Brain microvascular endothelial cell (primary cell): ENCODE measurements at regions not wholly inside any gene's neighbourhood (a gene's known extent, or its start where the extent isn't known, plus 50 kb on each side); places are given as distances from the start of the nearest gene placed in this dataset.

Experiments used
- DNase-seq: peaks from one replicate; pipeline ENCODE4 v3.0.0-alpha.2; 2020
- H3K27ac ChIP-seq: fragments of 250-450 bp; sonication (Bioruptor Pico); 2 replicates; pipeline ENCODE4 v1.5.1; 2020; ENCODE audit warnings: mild to moderate bottlenecking, moderate library complexity
- H3K27me3 ChIP-seq: fragments of 250-450 bp; sonication (Bioruptor Pico); replicated peaks from 2 replicates; pipeline ENCODE4 v1.5.1; 2020; ENCODE audit warnings: mild to moderate bottlenecking
- H3K36me3 ChIP-seq: fragments of 250-450 bp; sonication (Bioruptor Pico); replicated peaks from 2 replicates; pipeline ENCODE4 v1.5.1; 2020; ENCODE audit warnings: mild to moderate bottlenecking
- H3K4me3 ChIP-seq: 2 replicates; pipeline ENCODE4 v1.5.1; 2011; ENCODE audit warnings: low read depth, mild to moderate bottlenecking, control low read depth, low read length, moderate library complexity
- in situ Hi-C: cut with HindIII; loops from 2 replicates; pipeline ENCODE4 v1.10.0; 2017; ENCODE audit warnings: low sequenced_read_pairs, low pct_ligation_motif_present
- TF ChIP-seq, protein P1 (sequence below): IDR thresholded peaks from 2 replicates; pipeline ENCODE4 v1.5.1; 2011; ENCODE audit warnings: low read depth, mild to moderate bottlenecking, moderate library complexity, low read length, control low read depth, inconsistent platforms; ENCODE audit errors: missing control alignments

DNA sequence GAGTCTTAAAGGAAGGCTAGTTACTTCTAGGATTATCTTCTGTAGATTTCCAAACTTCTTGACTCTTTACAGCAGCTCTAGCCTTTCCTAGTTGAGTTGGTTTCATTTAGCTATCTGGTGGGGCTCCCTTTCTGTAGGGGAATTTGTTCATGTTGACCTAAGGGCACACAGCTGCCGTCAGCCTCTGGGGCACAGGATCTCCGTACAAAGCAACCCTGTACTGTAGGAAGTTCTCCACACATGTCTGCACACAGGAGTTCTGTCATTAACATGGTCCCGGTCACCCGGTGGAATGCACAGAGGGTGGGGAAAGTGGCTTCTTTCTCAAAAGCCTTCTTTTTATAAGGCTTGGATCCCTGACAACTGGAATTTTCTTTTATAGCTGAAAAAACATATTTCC lies 88.7 kb upstream of the TNIK start:
- in situ Hi-C loops, result no loop called here
- Histone ChIP-seq H3K27me3 (no peaks in the 10 kb centered on the region), H3K36me3 (no peaks in the 10 kb centered on the region), H3K4me3 (no peak overlapping the region), H3K27ac (no peak overlapping the region)
- no peak for DNase-seq
- TF ChIP-seq, protein P1, sequence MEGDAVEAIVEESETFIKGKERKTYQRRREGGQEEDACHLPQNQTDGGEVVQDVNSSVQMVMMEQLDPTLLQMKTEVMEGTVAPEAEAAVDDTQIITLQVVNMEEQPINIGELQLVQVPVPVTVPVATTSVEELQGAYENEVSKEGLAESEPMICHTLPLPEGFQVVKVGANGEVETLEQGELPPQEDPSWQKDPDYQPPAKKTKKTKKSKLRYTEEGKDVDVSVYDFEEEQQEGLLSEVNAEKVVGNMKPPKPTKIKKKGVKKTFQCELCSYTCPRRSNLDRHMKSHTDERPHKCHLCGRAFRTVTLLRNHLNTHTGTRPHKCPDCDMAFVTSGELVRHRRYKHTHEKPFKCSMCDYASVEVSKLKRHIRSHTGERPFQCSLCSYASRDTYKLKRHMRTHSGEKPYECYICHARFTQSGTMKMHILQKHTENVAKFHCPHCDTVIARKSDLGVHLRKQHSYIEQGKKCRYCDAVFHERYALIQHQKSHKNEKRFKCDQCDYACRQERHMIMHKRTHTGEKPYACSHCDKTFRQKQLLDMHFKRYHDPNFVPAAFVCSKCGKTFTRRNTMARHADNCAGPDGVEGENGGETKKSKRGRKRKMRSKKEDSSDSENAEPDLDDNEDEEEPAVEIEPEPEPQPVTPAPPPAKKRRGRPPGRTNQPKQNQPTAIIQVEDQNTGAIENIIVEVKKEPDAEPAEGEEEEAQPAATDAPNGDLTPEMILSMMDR, result no peak

DNA sequence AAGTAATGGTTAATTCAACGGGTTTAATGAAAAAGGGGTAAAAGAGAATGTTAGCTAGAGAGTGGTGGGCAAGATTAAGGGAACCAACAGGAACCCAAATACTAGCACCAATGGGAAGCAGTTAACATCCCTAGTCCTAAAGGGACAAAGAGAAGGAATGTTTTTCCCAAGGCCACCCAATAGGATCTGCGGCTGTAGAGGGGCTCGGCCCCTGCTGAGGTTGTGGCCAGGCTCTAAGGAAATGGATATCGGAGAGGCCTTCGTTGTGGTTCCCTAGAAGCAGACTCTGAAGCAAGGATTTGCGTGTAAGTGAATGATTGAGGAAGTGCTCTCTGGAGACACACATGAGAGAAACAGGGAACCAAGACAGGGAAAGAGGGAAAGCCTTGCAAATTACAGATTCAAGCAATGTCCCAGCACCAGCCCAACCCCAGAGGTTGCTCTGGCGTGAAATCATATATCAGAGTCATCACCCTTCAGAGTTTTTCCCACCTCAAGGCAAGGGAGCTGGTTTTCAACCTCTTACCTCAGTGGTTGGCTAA lies 83.6 kb upstream of the TNIK start:
- no peak for DNase-seq
- Histone ChIP-seq H3K27ac (no peak overlapping the region), H3K4me3 (no peak overlapping the region), H3K27me3 (no peaks in the 10 kb centered on the region), H3K36me3 (no peaks in the 10 kb centered on the region)
- in situ Hi-C loops, result no loop called here
- TF ChIP-seq, protein P1, result no peak

DNA sequence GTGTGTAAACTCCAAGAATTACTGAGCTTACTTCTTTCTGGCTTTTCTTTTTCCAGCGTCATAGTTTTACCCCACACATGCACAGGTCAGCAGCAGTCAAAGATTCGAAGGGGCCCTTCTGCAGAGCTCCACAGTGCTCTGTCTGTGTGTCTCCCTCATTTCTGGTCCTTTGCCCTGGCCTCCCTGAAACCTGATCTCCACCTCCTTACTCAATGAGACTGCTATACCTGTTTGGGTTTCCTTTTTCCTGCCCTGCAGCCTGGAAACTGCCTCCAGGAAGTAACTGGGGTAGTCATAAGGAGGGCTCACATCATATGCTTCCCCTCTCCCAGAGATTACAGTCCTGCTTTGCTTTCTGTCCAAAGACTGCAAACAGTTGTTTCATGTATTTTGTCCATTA lies 82.8 kb upstream of the TNIK start:
- H3K36me3 ChIP-seq, result no peaks in the 10 kb centered on the region
- in situ Hi-C loops, result no loop called here

DNA sequence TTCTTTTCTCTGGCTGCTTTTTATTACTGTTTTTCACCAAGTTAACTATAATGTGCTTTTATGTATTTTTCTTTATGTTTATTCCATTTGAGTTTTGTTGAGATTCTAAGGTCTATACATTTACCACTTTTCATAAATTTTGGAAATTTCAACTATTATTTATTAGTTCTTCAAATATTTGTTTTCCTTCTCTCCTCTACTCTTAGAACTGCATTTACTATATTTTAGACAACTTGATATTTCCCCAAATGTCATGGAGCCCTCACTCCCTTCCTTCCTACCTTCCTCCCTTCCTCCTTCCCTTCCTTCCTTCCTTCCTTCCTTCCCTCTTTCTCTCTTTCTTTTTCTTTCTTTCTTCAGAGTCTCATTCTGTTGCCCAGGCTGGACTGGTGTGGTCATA lies 81.4 kb upstream of the TNIK start:
- no peaks in the 10 kb centered on the region for H3K36me3 ChIP-seq
- H3K27ac ChIP-seq, result no peak overlapping the region
- no peak overlapping the region for H3K4me3 ChIP-seq
- in situ Hi-C loops, result no loop called here
- no peaks in the 10 kb centered on the region for H3K27me3 ChIP-seq
- no peak for DNase-seq
- TF ChIP-seq, protein P1, result no peak

More for the DNA sequence above, 82.8 kb upstream of the TNIK start:
- Histone ChIP-seq H3K27ac (no peak overlapping the region), H3K27me3 (no peaks in the 10 kb centered on the region), H3K4me3 (no peak overlapping the region)
- DNase-seq, result no peak
- TF ChIP-seq, protein P1, result no peak

DNA sequence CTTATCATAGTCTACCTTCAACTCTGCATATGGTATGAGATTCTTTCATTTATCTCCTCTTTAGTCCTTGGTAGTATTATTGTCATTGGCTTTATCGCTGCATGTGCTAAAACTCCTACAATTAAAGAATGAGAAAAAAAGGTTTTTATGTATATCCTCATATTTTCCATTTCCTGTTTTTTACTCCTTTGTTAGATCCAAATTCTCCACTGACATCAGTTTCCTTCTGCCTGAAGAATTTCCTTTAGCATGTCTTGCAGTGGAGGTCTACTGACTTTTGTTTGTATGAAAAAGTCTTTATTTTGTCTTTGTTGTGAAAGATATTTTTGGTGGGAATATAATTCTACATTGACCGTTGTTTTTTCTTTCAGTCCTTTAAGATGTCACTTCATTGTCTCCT lies 81.0 kb upstream of the TNIK start:
- no peaks in the 10 kb centered on the region for H3K36me3 ChIP-seq
- no peak for DNase-seq
- H3K27me3 ChIP-seq, result no peaks in the 10 kb centered on the region
- H3K27ac ChIP-seq, result no peak overlapping the region
- TF ChIP-seq, protein P1, result no peak
- in situ Hi-C loops, result no loop called here
- no peak overlapping the region for H3K4me3 ChIP-seq

DNA sequence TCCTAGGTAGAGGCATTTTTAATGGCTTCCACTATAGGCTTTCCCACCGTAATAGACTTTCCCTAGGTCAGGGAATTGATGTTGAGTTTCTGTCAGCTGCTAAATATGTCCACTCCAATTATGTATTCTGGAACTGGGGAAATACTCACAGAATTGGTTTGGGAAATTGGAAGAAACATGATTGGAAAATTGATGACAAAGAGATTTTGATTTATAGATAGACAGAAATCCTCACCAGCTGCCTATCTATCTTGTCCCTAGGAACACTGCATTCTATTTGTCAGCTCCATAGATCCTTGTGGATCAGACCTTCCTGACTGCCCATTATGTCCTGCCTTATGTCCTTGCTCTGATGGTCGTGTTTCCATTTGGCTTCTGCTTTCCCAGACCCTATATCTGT lies 75.6 kb upstream of the TNIK start:
- Histone ChIP-seq H3K27me3 (no peaks in the 10 kb centered on the region), H3K27ac (no peak overlapping the region), H3K36me3 (no peaks in the 10 kb centered on the region), H3K4me3 (no peak overlapping the region)
- DNase-seq, result no peak
- TF ChIP-seq, protein P1, result no peak
- in situ Hi-C loops, result no loop called here
